Thymus (tissue), 11 donors: ENCODE measurements at regions not wholly inside any gene's neighbourhood (a gene's known extent, or its start where the extent isn't known, plus 50 kb on each side); places are given as distances from the start of the nearest gene placed in this dataset.

Source experiments
- DNase-seq, 9 donors: peaks; one replicate each; pipeline ENCODE4 v3.0.0-alpha.2; 2013; ENCODE audit warnings: low spot score in 9 of 9, low read depth in 6 of 9, missing footprints in 1 of 9
- H3K27ac ChIP-seq, 2 donors: one replicate each; pipeline ENCODE4 v1.5.1; 2013; ENCODE audit warnings: control low read depth in 1 of 2, low read depth in 1 of 2, low read length in 1 of 2, mild to moderate bottlenecking in 1 of 2, moderate library complexity in 1 of 2
- H3K27me3 ChIP-seq, 2 donors: one replicate each; pipeline ENCODE4 v1.5.1; 2013; ENCODE audit warnings: low read length in 1 of 2; ENCODE audit not compliant: control insufficient read depth in 2 of 2, insufficient read depth in 1 of 2
- H3K36me3 ChIP-seq, 2 donors: one replicate each; pipeline ENCODE4 v1.5.1; 2013; ENCODE audit warnings: low read length in 1 of 2, mild to moderate bottlenecking in 1 of 2, moderate library complexity in 1 of 2; ENCODE audit not compliant: control insufficient read depth in 2 of 2, insufficient read depth in 2 of 2
- H3K4me1 ChIP-seq, 2 donors: one replicate each; pipeline ENCODE4 v1.5.1; 2013; ENCODE audit warnings: low read length in 2 of 2; ENCODE audit not compliant: control insufficient read depth in 2 of 2, insufficient read depth in 2 of 2
- H3K4me3 ChIP-seq, 2 donors: one replicate each; pipeline ENCODE4 v1.5.1; 2013; ENCODE audit warnings: low read length in 2 of 2, control low read depth in 1 of 2, mild to moderate bottlenecking in 1 of 2
- H3K9me3 ChIP-seq, 2 donors: one replicate each; pipeline ENCODE4 v1.5.1; 2013; ENCODE audit warnings: low read length in 1 of 2, mild to moderate bottlenecking in 1 of 2; ENCODE audit not compliant: control insufficient read depth in 2 of 2, insufficient read depth in 1 of 2
- WGBS: extraction: QIAGEN DNeasy Blood & Tissue Kit; methylation state at CpG from one replicate; pipeline ENCODE4 v1.1.7; 2013; 5-methylcytosine and 5-hydroxymethylcytosine counted together
- donor health status: healthy.

- Histone ChIP-seq H3K4me3 (no peak overlapping the region), H3K27ac (no peak overlapping the region), H3K36me3 (no peaks in the 10 kb centered on the region), H3K4me1 (no peaks in the 10 kb centered on the region), H3K27me3 (no peaks in the 10 kb centered on the region), H3K9me3 (no peaks in the 10 kb centered on the region)
- WGBS: 93% methylated on average over 5 of the region's 5 CpGs
- DNase-seq: no peak
Measured at GRCh38 chr16:64151990-64152767, 969.7 kb downstream of the CDH11 start.

- H3K4me1 ChIP-seq: no peaks in the 10 kb centered on the region
- WGBS: 91% methylated on average over 3 of the region's 3 CpGs
- no peak overlapping the region for H3K4me3 ChIP-seq
- no peaks in the 10 kb centered on the region for H3K9me3 ChIP-seq
- H3K27ac ChIP-seq: no peak overlapping the region
- H3K36me3 ChIP-seq: no peaks in the 10 kb centered on the region
- no peak for DNase-seq
- no peaks in the 10 kb centered on the region for H3K27me3 ChIP-seq
Measured at GRCh38 chr16:64150193-64150592, 971.7 kb downstream of the CDH11 start.

GRCh38 chr16:64149756-64150155 is 972.1 kb downstream of the CDH11 start:
- no peak overlapping the region for H3K27ac ChIP-seq
- H3K27me3 ChIP-seq: no peaks in the 10 kb centered on the region
- WGBS: 83% methylated on average over 2 of the region's 2 CpGs
- H3K4me1 ChIP-seq: no peaks in the 10 kb centered on the region
- H3K4me3 ChIP-seq: no peak overlapping the region
- H3K36me3 ChIP-seq: no peaks in the 10 kb centered on the region
- H3K9me3 ChIP-seq: no peaks in the 10 kb centered on the region
- no peak for DNase-seq

GRCh38 chr16:64148356-64148755 is 973.5 kb downstream of the CDH11 start:
- 82% methylated on average over 1 of the region's 1 CpG for WGBS
- no peak for DNase-seq
- H3K4me1 ChIP-seq: no peaks in the 10 kb centered on the region
- no peaks in the 10 kb centered on the region for H3K9me3 ChIP-seq
- H3K4me3 ChIP-seq: no peak overlapping the region
- no peaks in the 10 kb centered on the region for H3K36me3 ChIP-seq
- H3K27me3 ChIP-seq: no peaks in the 10 kb centered on the region
- H3K27ac ChIP-seq: no peak overlapping the region

- no peaks in the 10 kb centered on the region for H3K27me3 ChIP-seq
- no peak overlapping the region for H3K27ac ChIP-seq
- DNase-seq: no peak
- H3K9me3 ChIP-seq: no peaks in the 10 kb centered on the region
- no peaks in the 10 kb centered on the region for H3K36me3 ChIP-seq
- H3K4me1 ChIP-seq: no peaks in the 10 kb centered on the region
- H3K4me3 ChIP-seq: no peak overlapping the region
- 95% methylated on average over 3 of the region's 3 CpGs for WGBS
Measured at GRCh38 chr16:64147941-64148340, 973.9 kb downstream of the CDH11 start.

GRCh38 chr16:64144617-64145016 is 977.2 kb downstream of the CDH11 start:
- Histone ChIP-seq H3K27me3 (no peaks in the 10 kb centered on the region), H3K27ac (no peak overlapping the region), H3K36me3 (no peaks in the 10 kb centered on the region), H3K4me1 (no peaks in the 10 kb centered on the region), H3K9me3 (no peaks in the 10 kb centered on the region), H3K4me3 (no peak overlapping the region)
- 91% methylated on average over 2 of the region's 2 CpGs for WGBS
- no peak for DNase-seq

- Histone ChIP-seq H3K27me3 (no peaks in the 10 kb centered on the region), H3K36me3 (no peaks in the 10 kb centered on the region), H3K27ac (no peak overlapping the region), H3K4me1 (no peaks in the 10 kb centered on the region), H3K9me3 (no peaks in the 10 kb centered on the region), H3K4me3 (no peak overlapping the region)
- DNase-seq: no peak
- 92% methylated on average over 2 of the region's 2 CpGs for WGBS
Measured at GRCh38 chr16:64138621-64139020, 983.2 kb downstream of the CDH11 start.

DNA sequence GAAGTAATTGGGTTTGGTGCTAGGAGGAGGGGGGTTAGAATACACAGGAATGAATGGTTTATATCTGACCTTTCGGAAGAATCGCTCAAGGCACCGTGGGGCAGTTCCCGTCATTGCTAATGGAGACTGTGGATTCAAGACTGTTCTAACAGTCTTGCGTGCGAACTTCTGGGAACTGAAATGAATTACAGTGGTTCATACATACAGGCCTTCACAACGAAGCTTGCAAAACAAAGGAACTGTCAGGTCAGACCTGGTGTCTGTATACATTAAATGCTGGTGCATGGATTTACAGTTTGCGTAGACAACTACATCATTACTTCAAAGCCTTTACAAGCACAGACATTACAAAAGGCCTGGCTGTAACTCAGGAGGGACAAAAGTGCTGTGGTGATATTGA is 983.9 kb downstream of the CDH11 start:
- DNase-seq: no peak
- Histone ChIP-seq H3K36me3 (no peaks in the 10 kb centered on the region), H3K27me3 (no peaks in the 10 kb centered on the region), H3K27ac (no peak overlapping the region), H3K4me3 (no peak overlapping the region), H3K9me3 (no peaks in the 10 kb centered on the region), H3K4me1 (no peaks in the 10 kb centered on the region)
- WGBS: 95% methylated on average over 8 of the region's 8 CpGs

- Histone ChIP-seq H3K4me3 (no peak overlapping the region), H3K4me1 (no peaks in the 10 kb centered on the region), H3K9me3 (no peaks in the 10 kb centered on the region), H3K27ac (no peak overlapping the region), H3K36me3 (no peaks in the 10 kb centered on the region), H3K27me3 (no peaks in the 10 kb centered on the region)
- no peak for DNase-seq
- WGBS: 94% methylated on average over 3 of the region's 3 CpGs
Measured at GRCh38 chr16:64136743-64137142, 985.1 kb downstream of the CDH11 start.
